Fibroblast of lung (primary cell): ENCODE measurements at regions not wholly inside any gene's neighbourhood (a gene's known extent, or its start where the extent isn't known, plus 50 kb on each side); places are given as distances from the start of the nearest gene placed in this dataset.
"Not testable (repeated sequence)": the region's sequence is repeated elsewhere in the genome, so short reads cannot be mapped to it uniquely, and the experiment has no call there.

Experiments
- EZH2 ChIP-seq: IDR thresholded peaks from 2 replicates; pipeline ENCODE4 v1.5.1; 2012; ENCODE audit warnings: low read length, control low read depth, mild to moderate bottlenecking; ENCODE audit errors: missing control alignments
- TF ChIP-seq, protein P1 (sequence below), 2 donors: IDR thresholded peaks in 1 of 2; conservative IDR thresholded peaks in 1 of 2; 1 replicate in 1 of 2; 2 replicates in 1 of 2; pipeline ENCODE4 v1.5.1; 2011 to 2012; ENCODE audit warnings: low read length in 2 of 2, control low read depth in 1 of 2, inconsistent platforms in 1 of 2, low read depth in 1 of 2, mild to moderate bottlenecking in 1 of 2

DNA sequence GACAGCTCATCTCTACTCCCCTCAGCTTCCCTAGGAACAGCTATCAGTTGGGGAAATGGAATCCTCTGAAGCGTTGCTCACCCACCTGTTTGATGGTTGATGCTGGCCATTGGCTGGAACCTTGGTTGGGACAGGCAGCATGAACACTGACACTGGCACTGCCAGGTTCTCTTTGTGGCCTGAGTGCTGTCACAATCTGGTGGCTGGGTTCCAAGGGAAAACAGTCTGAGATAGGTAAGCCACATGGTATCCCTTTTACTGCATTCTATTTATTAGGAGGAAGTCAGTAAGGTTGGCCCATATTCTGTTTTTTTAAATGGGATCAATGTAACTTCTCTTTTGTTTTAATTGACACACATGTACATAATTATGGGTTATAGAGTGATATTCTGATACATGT lies 107.0 kb upstream of the ZNF519 start:
- TF ChIP-seq, protein P1, sequence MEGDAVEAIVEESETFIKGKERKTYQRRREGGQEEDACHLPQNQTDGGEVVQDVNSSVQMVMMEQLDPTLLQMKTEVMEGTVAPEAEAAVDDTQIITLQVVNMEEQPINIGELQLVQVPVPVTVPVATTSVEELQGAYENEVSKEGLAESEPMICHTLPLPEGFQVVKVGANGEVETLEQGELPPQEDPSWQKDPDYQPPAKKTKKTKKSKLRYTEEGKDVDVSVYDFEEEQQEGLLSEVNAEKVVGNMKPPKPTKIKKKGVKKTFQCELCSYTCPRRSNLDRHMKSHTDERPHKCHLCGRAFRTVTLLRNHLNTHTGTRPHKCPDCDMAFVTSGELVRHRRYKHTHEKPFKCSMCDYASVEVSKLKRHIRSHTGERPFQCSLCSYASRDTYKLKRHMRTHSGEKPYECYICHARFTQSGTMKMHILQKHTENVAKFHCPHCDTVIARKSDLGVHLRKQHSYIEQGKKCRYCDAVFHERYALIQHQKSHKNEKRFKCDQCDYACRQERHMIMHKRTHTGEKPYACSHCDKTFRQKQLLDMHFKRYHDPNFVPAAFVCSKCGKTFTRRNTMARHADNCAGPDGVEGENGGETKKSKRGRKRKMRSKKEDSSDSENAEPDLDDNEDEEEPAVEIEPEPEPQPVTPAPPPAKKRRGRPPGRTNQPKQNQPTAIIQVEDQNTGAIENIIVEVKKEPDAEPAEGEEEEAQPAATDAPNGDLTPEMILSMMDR (conservative IDR thresholded peaks at IDR 0.05 in 1 of 2, IDR thresholded peaks at IDR 0.05 in 1 of 2; ENCODE audit: low read depth in 1 of 2, low read length in 2 of 2): not testable (repeated sequence)
- not testable (repeated sequence) for TF ChIP-seq EZH2
